Kidney epithelial cell (primary cell): ENCODE measurements at regions not wholly inside any gene's neighbourhood (a gene's known extent, or its start where the extent isn't known, plus 50 kb on each side); places are given as distances from the start of the nearest gene placed in this dataset.

Source experiments
- DNase-seq: peaks from one replicate; pipeline ENCODE4 v3.0.0-alpha.2; 2010; ENCODE audit warnings: low read depth
- H3K27me3 ChIP-seq: 2 replicates; pipeline ENCODE4 v1.6.0; 2011; ENCODE audit warnings: low read length; ENCODE audit not compliant: control insufficient read depth, insufficient read depth
- H3K36me3 ChIP-seq: 2 replicates; pipeline ENCODE4 v1.5.1; 2011; ENCODE audit warnings: low read length; ENCODE audit not compliant: control insufficient read depth, insufficient read depth
- H3K4me3 ChIP-seq: 2 replicates; pipeline ENCODE4 v1.5.1; 2011; ENCODE audit warnings: low read depth, mild to moderate bottlenecking, control low read depth, low read length
- TF ChIP-seq, protein P1 (sequence below): IDR thresholded peaks from 2 replicates; pipeline ENCODE4 v1.5.1; 2011; ENCODE audit warnings: mild to moderate bottlenecking, moderate library complexity, low read length, control low read depth, inconsistent platforms; ENCODE audit not compliant: insufficient read depth, poor library complexity, severe bottlenecking

DNA sequence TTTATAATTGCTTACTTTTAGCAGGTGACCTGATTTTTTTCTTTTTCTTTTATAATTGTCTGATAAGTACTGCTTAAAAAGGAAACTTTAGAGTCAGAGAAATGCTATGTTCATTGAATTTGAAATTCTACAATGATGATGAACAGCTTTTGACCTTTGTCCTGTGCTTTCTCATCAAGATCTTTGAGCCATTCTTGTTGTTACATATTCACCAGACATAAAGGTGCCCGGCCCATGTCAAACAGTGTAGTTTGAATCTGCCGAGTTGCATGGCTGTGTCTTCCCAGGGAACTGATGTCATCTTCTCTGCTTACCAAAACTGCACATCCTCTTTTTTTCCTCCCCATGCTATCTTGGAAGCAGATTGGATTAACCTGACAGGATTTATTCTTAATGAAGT, 163.6 kb downstream of the LRRC70 start:
- TF ChIP-seq, protein P1, sequence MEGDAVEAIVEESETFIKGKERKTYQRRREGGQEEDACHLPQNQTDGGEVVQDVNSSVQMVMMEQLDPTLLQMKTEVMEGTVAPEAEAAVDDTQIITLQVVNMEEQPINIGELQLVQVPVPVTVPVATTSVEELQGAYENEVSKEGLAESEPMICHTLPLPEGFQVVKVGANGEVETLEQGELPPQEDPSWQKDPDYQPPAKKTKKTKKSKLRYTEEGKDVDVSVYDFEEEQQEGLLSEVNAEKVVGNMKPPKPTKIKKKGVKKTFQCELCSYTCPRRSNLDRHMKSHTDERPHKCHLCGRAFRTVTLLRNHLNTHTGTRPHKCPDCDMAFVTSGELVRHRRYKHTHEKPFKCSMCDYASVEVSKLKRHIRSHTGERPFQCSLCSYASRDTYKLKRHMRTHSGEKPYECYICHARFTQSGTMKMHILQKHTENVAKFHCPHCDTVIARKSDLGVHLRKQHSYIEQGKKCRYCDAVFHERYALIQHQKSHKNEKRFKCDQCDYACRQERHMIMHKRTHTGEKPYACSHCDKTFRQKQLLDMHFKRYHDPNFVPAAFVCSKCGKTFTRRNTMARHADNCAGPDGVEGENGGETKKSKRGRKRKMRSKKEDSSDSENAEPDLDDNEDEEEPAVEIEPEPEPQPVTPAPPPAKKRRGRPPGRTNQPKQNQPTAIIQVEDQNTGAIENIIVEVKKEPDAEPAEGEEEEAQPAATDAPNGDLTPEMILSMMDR: no peak
- no peak for DNase-seq
- no peaks in the 10 kb centered on the region for H3K36me3 ChIP-seq

DNA sequence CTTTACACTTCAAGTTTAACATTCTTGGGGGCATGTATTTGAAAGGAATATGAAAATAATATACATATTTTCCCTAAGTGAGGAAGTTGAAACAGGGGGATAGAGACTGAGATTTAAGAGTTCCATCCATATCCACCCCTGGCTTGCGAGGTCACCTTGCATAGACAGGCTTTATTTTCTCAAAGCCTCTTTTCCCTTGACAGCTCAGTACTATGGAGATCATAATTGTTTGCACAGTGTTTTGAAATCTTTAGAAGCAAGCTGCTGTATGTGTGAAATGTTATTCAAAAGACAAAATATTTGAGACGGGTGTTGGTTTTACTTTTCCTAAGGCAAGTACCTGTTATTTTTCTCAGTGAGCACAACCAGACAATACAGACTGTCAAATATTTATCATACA, 163.1 kb downstream of the LRRC70 start:
- TF ChIP-seq, protein P1: no peak
- H3K27me3 ChIP-seq: peaks cover 2% of the 10 kb centered on the region
- H3K36me3 ChIP-seq: no peaks in the 10 kb centered on the region
- no peak for DNase-seq
- H3K4me3 ChIP-seq: no peak overlapping the region

More for the DNA sequence above, 163.6 kb downstream of the LRRC70 start:
- Histone ChIP-seq H3K27me3 (peaks cover 2% of the 10 kb centered on the region), H3K4me3 (no peak overlapping the region)

DNA sequence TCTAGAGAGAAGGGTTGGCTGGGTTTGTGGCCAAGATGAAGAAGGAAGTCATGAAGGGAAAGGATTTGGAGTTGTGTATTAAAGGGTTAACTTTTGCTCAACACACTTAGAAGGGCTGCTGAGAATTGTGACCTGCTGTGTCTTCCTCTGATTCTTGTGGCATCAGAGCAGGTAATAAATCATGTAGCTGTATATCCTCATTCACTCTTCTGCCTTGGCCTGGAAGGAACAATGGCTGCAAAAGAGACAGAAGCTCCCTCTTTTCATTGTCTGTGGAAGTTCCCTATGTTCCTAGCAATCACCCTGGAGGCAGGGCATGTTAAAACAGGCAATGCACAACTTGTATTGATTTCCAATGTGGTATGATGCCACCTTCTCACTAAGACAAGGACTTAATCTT, 159.1 kb downstream of the LRRC70 start:
- Histone ChIP-seq H3K36me3 (no peaks in the 10 kb centered on the region), H3K27me3 (peaks cover 2% of the 10 kb centered on the region), H3K4me3 (no peak overlapping the region)
- DNase-seq: no peak
- TF ChIP-seq, protein P1: no peak

DNA sequence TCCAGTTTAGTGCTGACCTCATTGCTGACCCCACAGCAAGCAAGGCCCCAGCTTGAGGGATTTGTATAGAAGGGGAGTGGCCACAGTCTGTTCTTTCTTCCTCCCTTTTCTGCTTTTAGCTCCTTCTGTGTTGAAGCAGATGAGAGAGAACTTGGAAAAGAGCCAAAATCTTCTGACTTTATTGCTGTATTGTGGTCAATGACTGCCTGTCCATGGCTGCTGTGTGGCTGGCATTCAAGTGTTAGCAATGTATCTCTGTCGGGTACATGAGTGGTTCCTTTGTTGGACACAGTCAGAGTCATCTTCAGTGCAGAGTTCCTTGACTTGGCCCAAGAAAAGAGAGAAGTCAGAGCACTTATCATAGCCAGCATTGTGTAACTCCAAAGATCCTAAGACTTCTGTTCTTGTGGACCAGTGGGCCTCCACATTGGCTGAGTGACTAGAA, 154.1 kb downstream of the LRRC70 start:
- Histone ChIP-seq H3K36me3 (no peaks in the 10 kb centered on the region), H3K4me3 (no peak overlapping the region), H3K27me3 (peaks cover under 1% of the 10 kb centered on the region)
- TF ChIP-seq, protein P1: no peak
- DNase-seq: peak; percentile 12

DNA sequence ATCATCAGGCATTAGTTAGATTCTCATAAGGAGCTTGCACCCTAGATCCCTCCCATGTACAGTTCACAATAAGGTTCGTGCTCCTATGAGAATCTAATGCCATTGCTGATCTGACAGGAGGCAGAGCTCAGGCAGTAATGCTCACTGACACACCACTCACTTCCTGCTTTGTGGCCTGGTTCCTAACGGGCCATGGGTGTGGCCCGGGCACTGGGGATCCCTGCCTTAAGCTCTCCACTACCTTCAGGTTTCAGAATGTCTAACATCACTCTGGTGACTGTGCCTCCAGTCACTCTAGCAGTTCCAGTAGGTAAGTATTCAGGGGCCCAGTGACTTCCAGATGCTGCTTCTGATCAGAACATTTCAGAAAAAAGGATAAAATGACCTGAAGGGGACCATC, 152.4 kb downstream of the LRRC70 start:
- Histone ChIP-seq H3K36me3 (no peaks in the 10 kb centered on the region), H3K4me3 (no peak overlapping the region), H3K27me3 (no peaks in the 10 kb centered on the region)
- no peak for DNase-seq
- TF ChIP-seq, protein P1: no peak

DNA sequence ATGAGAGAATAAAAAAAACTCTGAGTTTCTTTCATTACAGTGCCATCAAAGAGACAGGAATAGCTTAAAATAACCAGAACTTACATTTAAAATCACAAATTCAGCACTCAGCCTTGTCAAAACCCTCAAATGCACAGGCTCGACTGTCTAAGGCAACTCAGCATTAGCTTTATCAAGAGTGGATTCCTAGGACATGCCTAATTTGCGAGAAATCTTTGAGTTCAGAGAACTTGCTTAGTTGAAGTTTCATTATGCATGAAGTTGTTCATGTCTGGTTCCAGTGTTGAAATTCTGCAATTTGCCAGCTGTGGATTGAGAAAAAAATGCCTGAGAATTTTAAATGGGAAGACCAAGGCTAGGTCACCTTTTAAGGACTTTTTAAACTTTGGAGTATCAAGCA, 151.1 kb downstream of the LRRC70 start:
- Histone ChIP-seq H3K27me3 (no peaks in the 10 kb centered on the region), H3K4me3 (no peak overlapping the region), H3K36me3 (no peaks in the 10 kb centered on the region)
- no peak for DNase-seq
- TF ChIP-seq, protein P1: no peak
